ENCODE measurements at regions not wholly inside any gene's neighbourhood (a gene's known extent, or its start where the extent isn't known, plus 50 kb on each side); places are given as distances from the start of the nearest gene placed in this dataset.

- TF ChIP-seq CTCF (IDR thresholded peaks at IDR 0.05) (no peak), POLR2A (IDR thresholded peaks at IDR 0.05) (no peak)
These were observed 1366.3 kb downstream of the OLFM4 start for GRCh38 chr13:54394908-54395307.
